HL-60 (cell line): ENCODE measurements at regions not wholly inside any gene's neighbourhood (a gene's known extent, or its start where the extent isn't known, plus 50 kb on each side); places are given as distances from the start of the nearest gene placed in this dataset.

Experiments
- GABPA ChIP-seq: IDR thresholded peaks from 2 replicates; pipeline ENCODE4 v1.6.1; 2012; ENCODE audit warnings: low read depth
- POLR2AphosphoS5 ChIP-seq: IDR thresholded peaks from 2 replicates; pipeline ENCODE4 v1.6.1; 2012; ENCODE audit warnings: low read depth
- SPI1 ChIP-seq: IDR thresholded peaks from 2 replicates; pipeline ENCODE4 v1.6.1; 2012; ENCODE audit warnings: low read depth, mild to moderate bottlenecking, borderline replicate concordance
- TF ChIP-seq, protein P1 (sequence below): IDR thresholded peaks from one replicate; pipeline ENCODE4 v1.5.1; 2011; ENCODE audit warnings: low read length, control low read depth, inconsistent platforms; ENCODE audit not compliant: insufficient read depth
- TF ChIP-seq, protein P2 (sequence below): IDR thresholded peaks from 2 replicates; pipeline ENCODE4 v1.6.1; 2012; ENCODE audit warnings: low read depth; ENCODE audit not compliant: insufficient replicate concordance

DNA sequence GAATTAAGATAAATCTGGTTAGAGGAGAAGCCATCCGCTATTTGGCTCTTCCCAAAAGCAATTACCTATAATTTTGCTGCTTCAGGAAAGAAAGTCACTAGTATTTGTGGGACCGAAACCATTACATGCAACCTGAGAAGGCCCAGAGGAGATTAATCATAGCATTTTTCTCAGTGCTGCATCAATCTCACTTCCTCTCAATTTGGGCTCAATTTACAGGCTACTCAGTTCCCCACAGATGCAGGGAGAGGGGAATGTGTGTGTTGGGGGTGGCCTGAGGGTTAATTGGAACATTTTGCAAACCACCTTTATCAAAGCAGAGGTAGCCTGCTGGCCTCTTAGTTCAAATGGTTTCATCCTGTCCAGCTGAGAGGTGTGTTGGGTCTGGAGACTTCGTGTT lies 394.7 kb upstream of the ASIC2 start:
- TF ChIP-seq POLR2AphosphoS5 (no peak), SPI1 (no peak), GABPA (no peak)
- TF ChIP-seq, protein P1, sequence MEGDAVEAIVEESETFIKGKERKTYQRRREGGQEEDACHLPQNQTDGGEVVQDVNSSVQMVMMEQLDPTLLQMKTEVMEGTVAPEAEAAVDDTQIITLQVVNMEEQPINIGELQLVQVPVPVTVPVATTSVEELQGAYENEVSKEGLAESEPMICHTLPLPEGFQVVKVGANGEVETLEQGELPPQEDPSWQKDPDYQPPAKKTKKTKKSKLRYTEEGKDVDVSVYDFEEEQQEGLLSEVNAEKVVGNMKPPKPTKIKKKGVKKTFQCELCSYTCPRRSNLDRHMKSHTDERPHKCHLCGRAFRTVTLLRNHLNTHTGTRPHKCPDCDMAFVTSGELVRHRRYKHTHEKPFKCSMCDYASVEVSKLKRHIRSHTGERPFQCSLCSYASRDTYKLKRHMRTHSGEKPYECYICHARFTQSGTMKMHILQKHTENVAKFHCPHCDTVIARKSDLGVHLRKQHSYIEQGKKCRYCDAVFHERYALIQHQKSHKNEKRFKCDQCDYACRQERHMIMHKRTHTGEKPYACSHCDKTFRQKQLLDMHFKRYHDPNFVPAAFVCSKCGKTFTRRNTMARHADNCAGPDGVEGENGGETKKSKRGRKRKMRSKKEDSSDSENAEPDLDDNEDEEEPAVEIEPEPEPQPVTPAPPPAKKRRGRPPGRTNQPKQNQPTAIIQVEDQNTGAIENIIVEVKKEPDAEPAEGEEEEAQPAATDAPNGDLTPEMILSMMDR, result no peak
- TF ChIP-seq, protein P2, sequence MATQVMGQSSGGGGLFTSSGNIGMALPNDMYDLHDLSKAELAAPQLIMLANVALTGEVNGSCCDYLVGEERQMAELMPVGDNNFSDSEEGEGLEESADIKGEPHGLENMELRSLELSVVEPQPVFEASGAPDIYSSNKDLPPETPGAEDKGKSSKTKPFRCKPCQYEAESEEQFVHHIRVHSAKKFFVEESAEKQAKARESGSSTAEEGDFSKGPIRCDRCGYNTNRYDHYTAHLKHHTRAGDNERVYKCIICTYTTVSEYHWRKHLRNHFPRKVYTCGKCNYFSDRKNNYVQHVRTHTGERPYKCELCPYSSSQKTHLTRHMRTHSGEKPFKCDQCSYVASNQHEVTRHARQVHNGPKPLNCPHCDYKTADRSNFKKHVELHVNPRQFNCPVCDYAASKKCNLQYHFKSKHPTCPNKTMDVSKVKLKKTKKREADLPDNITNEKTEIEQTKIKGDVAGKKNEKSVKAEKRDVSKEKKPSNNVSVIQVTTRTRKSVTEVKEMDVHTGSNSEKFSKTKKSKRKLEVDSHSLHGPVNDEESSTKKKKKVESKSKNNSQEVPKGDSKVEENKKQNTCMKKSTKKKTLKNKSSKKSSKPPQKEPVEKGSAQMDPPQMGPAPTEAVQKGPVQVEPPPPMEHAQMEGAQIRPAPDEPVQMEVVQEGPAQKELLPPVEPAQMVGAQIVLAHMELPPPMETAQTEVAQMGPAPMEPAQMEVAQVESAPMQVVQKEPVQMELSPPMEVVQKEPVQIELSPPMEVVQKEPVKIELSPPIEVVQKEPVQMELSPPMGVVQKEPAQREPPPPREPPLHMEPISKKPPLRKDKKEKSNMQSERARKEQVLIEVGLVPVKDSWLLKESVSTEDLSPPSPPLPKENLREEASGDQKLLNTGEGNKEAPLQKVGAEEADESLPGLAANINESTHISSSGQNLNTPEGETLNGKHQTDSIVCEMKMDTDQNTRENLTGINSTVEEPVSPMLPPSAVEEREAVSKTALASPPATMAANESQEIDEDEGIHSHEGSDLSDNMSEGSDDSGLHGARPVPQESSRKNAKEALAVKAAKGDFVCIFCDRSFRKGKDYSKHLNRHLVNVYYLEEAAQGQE, result no peak
